ENCODE measurements at regions not wholly inside any gene's neighbourhood (a gene's known extent, or its start where the extent isn't known, plus 50 kb on each side); places are given as distances from the start of the nearest gene placed in this dataset.

DNA sequence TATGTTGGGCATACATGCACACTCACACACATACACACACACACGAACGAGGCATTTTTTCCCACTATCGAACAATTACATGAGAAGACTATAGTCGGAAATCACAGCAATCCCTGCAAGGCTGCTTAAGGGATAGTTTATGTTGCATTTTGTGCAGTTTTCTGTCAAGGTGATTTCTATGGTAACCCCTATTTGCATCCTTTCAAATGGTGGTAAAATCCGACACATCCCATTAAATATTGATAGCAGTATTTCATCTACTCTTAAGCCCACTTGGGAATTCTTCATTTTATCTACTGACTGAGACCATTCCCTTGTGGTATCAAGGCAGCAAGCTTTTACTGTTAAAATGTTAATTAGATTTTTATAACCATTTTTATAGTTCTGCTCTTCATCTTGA lies 457.8 kb downstream of the HACE1 start:
- H3K4me3 ChIP-seq (ENCODE audit: low read depth, low read length) = no peak overlapping the region
- TF ChIP-seq, protein P1, sequence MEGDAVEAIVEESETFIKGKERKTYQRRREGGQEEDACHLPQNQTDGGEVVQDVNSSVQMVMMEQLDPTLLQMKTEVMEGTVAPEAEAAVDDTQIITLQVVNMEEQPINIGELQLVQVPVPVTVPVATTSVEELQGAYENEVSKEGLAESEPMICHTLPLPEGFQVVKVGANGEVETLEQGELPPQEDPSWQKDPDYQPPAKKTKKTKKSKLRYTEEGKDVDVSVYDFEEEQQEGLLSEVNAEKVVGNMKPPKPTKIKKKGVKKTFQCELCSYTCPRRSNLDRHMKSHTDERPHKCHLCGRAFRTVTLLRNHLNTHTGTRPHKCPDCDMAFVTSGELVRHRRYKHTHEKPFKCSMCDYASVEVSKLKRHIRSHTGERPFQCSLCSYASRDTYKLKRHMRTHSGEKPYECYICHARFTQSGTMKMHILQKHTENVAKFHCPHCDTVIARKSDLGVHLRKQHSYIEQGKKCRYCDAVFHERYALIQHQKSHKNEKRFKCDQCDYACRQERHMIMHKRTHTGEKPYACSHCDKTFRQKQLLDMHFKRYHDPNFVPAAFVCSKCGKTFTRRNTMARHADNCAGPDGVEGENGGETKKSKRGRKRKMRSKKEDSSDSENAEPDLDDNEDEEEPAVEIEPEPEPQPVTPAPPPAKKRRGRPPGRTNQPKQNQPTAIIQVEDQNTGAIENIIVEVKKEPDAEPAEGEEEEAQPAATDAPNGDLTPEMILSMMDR (IDR thresholded peaks at IDR 0.05; ENCODE audit: control insufficient read depth, extremely low read depth, insufficient read depth) = no peak
- no peak for DNase-seq (ENCODE audit: low read depth)

DNA sequence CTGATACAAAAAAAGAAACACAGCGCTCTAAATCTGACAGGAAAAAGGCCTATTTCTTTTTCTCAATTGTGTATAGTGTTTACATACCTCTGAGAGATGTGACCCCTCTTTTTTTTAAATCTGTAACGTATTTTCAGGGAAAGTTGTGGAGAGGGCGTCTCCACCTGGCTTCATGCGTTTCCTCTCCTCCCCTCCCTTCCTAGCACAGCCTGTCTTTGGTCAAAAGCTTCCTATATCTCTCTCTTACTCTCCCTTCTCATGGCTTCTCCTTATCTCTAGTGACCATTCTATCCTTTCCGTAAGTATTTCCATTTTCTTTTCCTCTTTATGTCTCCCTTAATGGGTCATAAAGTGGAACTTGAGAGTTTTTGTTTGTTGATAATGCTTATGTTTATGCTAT lies 458.9 kb downstream of the HACE1 start:
- no peak overlapping the region for H3K4me3 ChIP-seq (ENCODE audit: low read depth, low read length)
- TF ChIP-seq, protein P1 (IDR thresholded peaks at IDR 0.05; ENCODE audit: control insufficient read depth, extremely low read depth, insufficient read depth) = no peak
- DNase-seq (ENCODE audit: low read depth) = no peak

DNA sequence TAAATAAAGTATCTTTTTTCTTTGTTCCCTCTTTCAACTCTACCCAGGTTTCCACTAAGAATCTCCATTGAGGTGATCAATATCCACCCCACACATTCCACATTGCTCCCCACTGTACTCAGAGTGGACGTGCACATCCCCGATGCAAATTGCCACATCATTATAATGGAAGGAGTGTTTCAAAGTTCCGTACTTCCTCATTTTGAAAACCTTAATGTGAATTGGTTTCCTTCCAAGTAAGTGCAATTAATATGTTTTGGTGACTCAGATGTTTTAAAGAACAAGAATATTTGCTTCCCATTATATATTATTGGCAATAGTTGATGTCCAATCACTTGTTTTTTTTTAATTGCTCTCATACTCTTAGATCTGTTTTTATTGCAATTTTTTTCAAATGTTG lies 463.6 kb downstream of the HACE1 start:
- no peak overlapping the region for H3K4me3 ChIP-seq (ENCODE audit: low read depth, low read length)
- DNase-seq (ENCODE audit: low read depth) = no peak
- TF ChIP-seq, protein P1 (IDR thresholded peaks at IDR 0.05; ENCODE audit: control insufficient read depth, extremely low read depth, insufficient read depth) = no peak

DNA sequence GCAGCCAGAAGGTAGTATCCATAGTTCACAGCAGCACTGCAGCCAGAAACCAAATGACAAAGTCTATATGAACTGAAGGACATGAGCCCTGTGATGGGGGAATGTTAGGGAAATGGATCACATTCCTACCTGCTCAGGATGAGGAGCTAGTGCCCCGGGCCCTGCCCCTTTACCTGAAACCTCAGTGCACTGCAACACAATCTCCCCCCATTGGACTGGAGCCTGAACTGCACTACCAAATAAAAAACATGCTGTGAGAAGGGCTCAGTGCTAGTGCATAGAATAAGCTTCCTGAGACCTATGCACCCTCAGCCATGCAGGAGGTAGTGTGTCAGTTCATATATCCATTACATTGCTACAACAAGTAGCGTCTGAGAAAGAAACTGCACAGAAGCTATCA lies 477.8 kb downstream of the HACE1 start:
- no peak overlapping the region for H3K4me3 ChIP-seq (ENCODE audit: low read depth, low read length)
- TF ChIP-seq, protein P1 (IDR thresholded peaks at IDR 0.05; ENCODE audit: control insufficient read depth, extremely low read depth, insufficient read depth) = no peak
- no peak for DNase-seq (ENCODE audit: low read depth)

DNA sequence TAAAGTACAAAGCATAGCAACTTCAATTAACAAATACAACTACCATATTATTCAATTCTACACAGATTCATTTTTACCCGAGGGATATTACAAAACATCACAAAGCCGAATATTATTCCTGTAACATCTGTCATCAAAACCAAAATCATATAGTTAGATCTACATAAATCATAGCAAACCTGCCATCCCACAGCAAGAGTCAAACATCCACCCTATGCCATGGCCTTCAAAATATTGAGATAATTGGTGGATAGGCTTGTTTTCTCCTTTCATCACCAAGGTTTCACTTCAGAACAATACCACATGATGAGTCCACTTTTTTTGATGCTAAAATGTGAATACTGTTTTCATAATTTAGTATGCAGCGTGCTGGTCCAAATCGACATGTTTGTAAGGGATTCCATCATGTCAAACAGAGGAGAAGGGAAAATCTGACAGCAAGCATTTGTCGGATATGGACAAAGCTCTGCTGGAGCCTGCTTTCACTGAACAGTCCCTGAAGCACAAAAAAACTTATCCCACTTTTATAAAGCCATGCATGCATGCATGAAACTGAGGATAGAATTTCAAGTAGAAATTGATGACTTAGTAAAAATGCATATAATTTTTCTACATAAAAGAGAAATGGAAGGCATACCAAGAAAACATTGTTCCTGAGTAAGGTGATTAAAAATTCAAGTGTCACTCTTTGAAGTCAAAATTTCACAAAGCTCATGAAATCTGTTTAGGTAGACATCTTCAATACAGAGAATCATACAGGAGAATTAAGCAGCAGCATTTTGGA lies 494.1 kb downstream of the HACE1 start:
- TF ChIP-seq, protein P1 (IDR thresholded peaks at IDR 0.05; ENCODE audit: control insufficient read depth, extremely low read depth, insufficient read depth) = no peak
- no peak overlapping the region for H3K4me3 ChIP-seq (ENCODE audit: low read depth, low read length)
- DNase-seq (ENCODE audit: low read depth) = no peak

DNA sequence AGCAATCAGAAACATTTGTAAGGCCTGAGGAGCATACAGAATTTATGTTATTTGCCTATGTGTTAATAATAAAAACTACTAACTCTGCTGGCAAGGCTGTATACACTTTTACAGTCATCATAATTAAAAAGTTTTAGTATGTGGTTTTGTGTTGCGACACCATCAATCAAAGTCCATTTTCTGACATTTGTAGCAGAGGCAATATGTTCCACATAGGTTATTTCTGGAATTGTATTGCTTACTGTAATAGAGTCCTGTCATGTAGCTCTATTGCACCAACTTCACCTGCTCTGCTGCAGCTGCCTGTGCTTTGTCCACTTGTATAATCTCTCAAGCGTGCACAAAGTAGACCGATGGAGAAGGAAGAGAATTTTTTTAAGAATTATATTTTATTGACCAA lies 501.8 kb downstream of the HACE1 start:
- TF ChIP-seq, protein P1 (IDR thresholded peaks at IDR 0.05; ENCODE audit: control insufficient read depth, extremely low read depth, insufficient read depth) = no peak
- H3K4me3 ChIP-seq (ENCODE audit: low read depth, low read length) = no peak overlapping the region
- no peak for DNase-seq (ENCODE audit: low read depth)

DNA sequence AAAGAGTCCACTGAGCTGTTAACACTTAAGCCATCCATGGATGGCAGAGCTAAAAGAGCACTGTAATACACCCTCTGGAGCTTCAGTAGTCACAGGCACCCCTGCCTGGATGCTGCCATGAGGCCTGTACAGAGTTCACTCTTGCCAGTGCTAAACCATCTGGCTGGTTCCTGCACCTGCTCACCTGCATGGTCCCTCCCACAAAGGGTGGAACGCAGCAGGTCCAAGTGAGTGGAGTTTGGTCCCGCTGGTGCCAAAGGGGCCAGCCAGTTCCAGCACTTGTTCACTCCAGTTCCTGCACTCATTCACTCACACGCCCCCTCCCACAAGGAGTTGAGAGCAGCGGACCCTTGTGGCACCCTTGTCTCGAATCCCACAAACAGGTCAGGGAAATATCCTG lies 503.5 kb downstream of the HACE1 start:
- TF ChIP-seq, protein P1 (IDR thresholded peaks at IDR 0.05; ENCODE audit: control insufficient read depth, extremely low read depth, insufficient read depth) = no peak
- H3K4me3 ChIP-seq (ENCODE audit: low read depth, low read length) = no peak overlapping the region
- DNase-seq (ENCODE audit: low read depth) = no peak

Data from LNCaP clone FGC (cell line).